ENCODE measurements at regions not wholly inside any gene's neighbourhood (a gene's known extent, or its start where the extent isn't known, plus 50 kb on each side); places are given as distances from the start of the nearest gene placed in this dataset.
"Not testable (repeated sequence)": the region's sequence is repeated elsewhere in the genome, so short reads cannot be mapped to it uniquely, and the experiment has no call there.

GRCh38 chr15:22134941-22135566 is 54.7 kb downstream of the OR4M2 start:
- H3K4me1 ChIP-seq (ENCODE audit: control insufficient read depth, low read depth, low read length); H3K9me3 ChIP-seq (ENCODE audit: control insufficient read depth, low read depth, low read length); H3K36me3 ChIP-seq (ENCODE audit: control insufficient read depth, low read depth, low read length); H3K9ac ChIP-seq (ENCODE audit: low read length); H3K27me3 ChIP-seq (ENCODE audit: control insufficient read depth, insufficient read depth, low read length); H3K4me3 ChIP-seq (ENCODE audit: low read length); H3K27ac ChIP-seq (ENCODE audit: low read length): not testable (repeated sequence)

DNA sequence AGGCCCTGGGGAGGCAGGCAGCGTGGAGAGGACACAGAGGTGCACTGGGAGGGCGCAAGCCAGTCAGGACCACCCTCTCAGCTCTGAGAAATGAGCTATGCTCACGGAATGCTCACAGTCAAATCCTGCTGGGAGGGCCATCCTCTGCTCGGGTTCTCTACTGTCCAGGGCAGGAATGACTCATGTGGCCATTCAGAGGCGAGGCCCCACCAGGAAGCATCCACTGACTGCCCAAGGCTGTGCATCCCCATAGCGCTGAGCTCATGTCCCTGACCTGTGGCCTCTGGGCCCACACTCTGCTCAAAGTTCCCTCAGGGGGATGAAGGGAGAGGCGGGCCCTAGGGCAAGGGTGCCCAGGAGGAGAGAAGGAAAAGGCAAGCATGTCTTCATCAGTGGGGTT is 57.2 kb downstream of the OR4M2 start:
- H3K9me3 ChIP-seq (ENCODE audit: control insufficient read depth, low read depth, low read length); H3K36me3 ChIP-seq (ENCODE audit: control insufficient read depth, low read depth, low read length); H3K9ac ChIP-seq (ENCODE audit: low read length); H3K4me1 ChIP-seq (ENCODE audit: control insufficient read depth, low read depth, low read length); H3K27ac ChIP-seq (ENCODE audit: low read length); H3K4me3 ChIP-seq (ENCODE audit: low read length); H3K27me3 ChIP-seq (ENCODE audit: control insufficient read depth, insufficient read depth, low read length): not testable (repeated sequence)

- H3K27ac ChIP-seq (ENCODE audit: low read length); H3K9me3 ChIP-seq (ENCODE audit: control insufficient read depth, low read depth, low read length); H3K27me3 ChIP-seq (ENCODE audit: control insufficient read depth, insufficient read depth, low read length); H3K9ac ChIP-seq (ENCODE audit: low read length); H3K36me3 ChIP-seq (ENCODE audit: control insufficient read depth, low read depth, low read length); H3K4me3 ChIP-seq (ENCODE audit: low read length); H3K4me1 ChIP-seq (ENCODE audit: control insufficient read depth, low read depth, low read length): not testable (repeated sequence)
These were observed 60.8 kb downstream of the OR4M2 start for GRCh38 chr15:22141106-22141505.

DNA sequence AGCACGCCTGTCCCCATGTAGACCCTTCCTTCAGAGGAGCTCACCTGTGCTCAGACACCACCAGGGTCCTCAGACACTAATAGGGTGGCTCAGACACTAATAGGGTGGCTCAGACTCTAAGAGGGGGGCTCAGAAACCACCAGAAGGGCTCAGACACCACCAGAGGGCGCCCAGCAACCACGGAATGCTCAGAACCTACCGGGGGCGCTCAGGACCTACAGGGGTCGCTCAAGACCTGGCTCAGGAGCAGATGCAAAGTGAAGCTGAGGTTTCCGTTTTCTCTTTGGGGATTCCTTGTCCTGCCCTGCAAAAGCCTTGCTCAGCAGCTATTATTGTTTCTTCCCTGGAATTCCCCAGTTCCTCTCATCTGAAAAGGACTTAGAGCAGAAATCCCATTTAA is 67.8 kb downstream of the OR4M2 start:
- not testable (repeated sequence) for H3K4me1 ChIP-seq (ENCODE audit: control insufficient read depth, low read depth, low read length); H3K9ac ChIP-seq (ENCODE audit: low read length); H3K4me3 ChIP-seq (ENCODE audit: low read length)

DNA sequence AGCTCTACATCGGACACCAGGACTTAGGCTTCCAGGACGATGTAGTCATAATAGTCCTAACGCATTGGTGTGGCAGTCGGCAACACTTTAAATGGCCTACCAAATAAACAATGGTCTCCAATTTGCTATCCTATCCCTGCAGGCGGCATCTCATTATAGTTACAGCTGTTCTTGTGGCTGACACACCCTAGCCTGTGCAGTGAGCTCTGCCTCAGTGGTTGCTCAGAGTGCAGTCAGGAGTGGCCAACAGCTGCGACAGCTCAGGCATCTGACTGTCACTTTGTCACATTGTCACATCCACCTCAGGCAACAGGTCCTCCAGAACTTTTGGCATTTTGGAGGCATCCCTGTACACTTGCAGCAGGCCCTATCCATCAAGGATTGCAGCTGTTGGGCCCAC is 77.9 kb downstream of the OR4M2 start:
- H3K27me3 ChIP-seq (ENCODE audit: control insufficient read depth, insufficient read depth, low read length); H3K36me3 ChIP-seq (ENCODE audit: control insufficient read depth, low read depth, low read length): not testable (repeated sequence)

More for the DNA sequence above, 67.8 kb downstream of the OR4M2 start:
- not testable (repeated sequence) for H3K27me3 ChIP-seq (ENCODE audit: control insufficient read depth, insufficient read depth, low read length); H3K36me3 ChIP-seq (ENCODE audit: control insufficient read depth, low read depth, low read length); H3K27ac ChIP-seq (ENCODE audit: low read length); H3K9me3 ChIP-seq (ENCODE audit: control insufficient read depth, low read depth, low read length)

GRCh38 chr15:22160283-22160682 is 80.0 kb downstream of the OR4M2 start:
- not testable (repeated sequence) for H3K27me3 ChIP-seq (ENCODE audit: control insufficient read depth, insufficient read depth, low read length); H3K4me1 ChIP-seq (ENCODE audit: control insufficient read depth, low read depth, low read length); H3K4me3 ChIP-seq (ENCODE audit: low read length); H3K27ac ChIP-seq (ENCODE audit: low read length); H3K9me3 ChIP-seq (ENCODE audit: control insufficient read depth, low read depth, low read length); H3K36me3 ChIP-seq (ENCODE audit: control insufficient read depth, low read depth, low read length); H3K9ac ChIP-seq (ENCODE audit: low read length)

More for the DNA sequence above, 77.9 kb downstream of the OR4M2 start:
- not testable (repeated sequence) for H3K27ac ChIP-seq (ENCODE audit: low read length); H3K4me3 ChIP-seq (ENCODE audit: low read length); H3K9me3 ChIP-seq (ENCODE audit: control insufficient read depth, low read depth, low read length); H3K9ac ChIP-seq (ENCODE audit: low read length); H3K4me1 ChIP-seq (ENCODE audit: control insufficient read depth, low read depth, low read length)

- not testable (repeated sequence) for H3K27ac ChIP-seq (ENCODE audit: low read length); H3K9ac ChIP-seq (ENCODE audit: low read length); H3K4me1 ChIP-seq (ENCODE audit: control insufficient read depth, low read depth, low read length); H3K9me3 ChIP-seq (ENCODE audit: control insufficient read depth, low read depth, low read length); H3K36me3 ChIP-seq (ENCODE audit: control insufficient read depth, low read depth, low read length); H3K4me3 ChIP-seq (ENCODE audit: low read length); H3K27me3 ChIP-seq (ENCODE audit: control insufficient read depth, insufficient read depth, low read length)
These were observed 80.4 kb downstream of the OR4M2 start for GRCh38 chr15:22160741-22161140.

GRCh38 chr15:22161398-22161797 is 81.1 kb downstream of the OR4M2 start:
- H3K4me3 ChIP-seq (ENCODE audit: low read length); H3K27ac ChIP-seq (ENCODE audit: low read length); H3K36me3 ChIP-seq (ENCODE audit: control insufficient read depth, low read depth, low read length); H3K4me1 ChIP-seq (ENCODE audit: control insufficient read depth, low read depth, low read length); H3K9me3 ChIP-seq (ENCODE audit: control insufficient read depth, low read depth, low read length); H3K9ac ChIP-seq (ENCODE audit: low read length); H3K27me3 ChIP-seq (ENCODE audit: control insufficient read depth, insufficient read depth, low read length): not testable (repeated sequence)

- H3K27me3 ChIP-seq (ENCODE audit: control insufficient read depth, insufficient read depth, low read length); H3K9me3 ChIP-seq (ENCODE audit: control insufficient read depth, low read depth, low read length); H3K27ac ChIP-seq (ENCODE audit: low read length); H3K4me3 ChIP-seq (ENCODE audit: low read length); H3K9ac ChIP-seq (ENCODE audit: low read length); H3K36me3 ChIP-seq (ENCODE audit: control insufficient read depth, low read depth, low read length); H3K4me1 ChIP-seq (ENCODE audit: control insufficient read depth, low read depth, low read length): not testable (repeated sequence)
These were observed 83.4 kb downstream of the OR4M2 start for GRCh38 chr15:22163715-22164114.

GRCh38 chr15:22167521-22167920 is 87.2 kb downstream of the OR4M2 start:
- not testable (repeated sequence) for H3K4me3 ChIP-seq (ENCODE audit: low read length); H3K4me1 ChIP-seq (ENCODE audit: control insufficient read depth, low read depth, low read length); H3K27ac ChIP-seq (ENCODE audit: low read length); H3K9me3 ChIP-seq (ENCODE audit: control insufficient read depth, low read depth, low read length); H3K27me3 ChIP-seq (ENCODE audit: control insufficient read depth, insufficient read depth, low read length); H3K36me3 ChIP-seq (ENCODE audit: control insufficient read depth, low read depth, low read length); H3K9ac ChIP-seq (ENCODE audit: low read length)

DNA sequence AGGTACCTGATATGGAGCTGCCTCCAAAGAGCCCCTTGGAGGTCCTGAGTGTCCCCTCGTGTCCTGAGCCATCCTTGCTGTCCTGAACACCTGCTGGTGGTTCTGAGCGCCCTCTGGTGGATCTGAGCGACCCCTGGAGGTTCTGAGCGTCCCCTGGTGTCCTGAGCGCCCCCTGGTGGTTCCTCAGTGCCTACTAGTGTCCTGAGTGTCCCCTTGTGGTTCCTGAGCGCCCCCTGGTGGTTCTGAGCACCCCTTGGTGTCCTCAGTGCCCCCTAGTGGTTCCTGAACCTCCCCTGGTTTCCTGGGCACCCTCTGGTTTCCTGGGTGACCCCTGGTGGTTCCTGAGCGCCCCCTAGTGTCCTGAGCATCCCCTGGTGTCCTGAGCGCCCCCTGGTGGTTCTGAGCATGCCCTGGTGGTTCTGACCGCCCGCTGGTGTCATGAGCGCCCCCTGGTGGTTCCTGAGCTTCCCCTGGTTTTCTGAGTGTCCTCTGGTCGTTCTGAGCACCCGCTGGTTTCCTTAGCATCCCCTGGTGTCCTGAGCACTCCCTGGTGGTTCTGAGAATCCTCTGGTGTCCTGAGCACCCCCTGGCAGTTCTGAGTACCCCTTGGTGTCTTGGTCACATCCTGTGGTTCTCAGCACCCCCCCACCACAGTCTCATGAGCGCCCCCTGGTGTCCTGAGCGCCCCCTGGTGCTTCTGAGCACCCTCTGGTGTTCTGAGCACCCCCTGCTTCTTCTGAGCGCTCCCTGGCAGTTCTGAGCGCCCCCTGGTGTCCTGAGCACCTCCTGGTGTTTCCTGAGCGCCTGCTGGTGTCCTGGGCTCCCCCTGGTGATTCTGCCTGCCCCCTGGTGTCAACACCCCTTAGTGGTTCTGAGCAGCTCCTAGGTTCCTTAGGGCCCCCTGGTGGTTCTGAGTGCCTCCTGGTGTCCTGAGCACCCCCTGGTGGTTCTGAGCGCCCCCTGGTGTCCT is 93.0 kb downstream of the OR4M2 start:
- H3K9me3 ChIP-seq (ENCODE audit: control insufficient read depth, low read depth, low read length); H3K36me3 ChIP-seq (ENCODE audit: control insufficient read depth, low read depth, low read length); H3K9ac ChIP-seq (ENCODE audit: low read length); H3K27me3 ChIP-seq (ENCODE audit: control insufficient read depth, insufficient read depth, low read length); H3K27ac ChIP-seq (ENCODE audit: low read length); H3K4me3 ChIP-seq (ENCODE audit: low read length); H3K4me1 ChIP-seq (ENCODE audit: control insufficient read depth, low read depth, low read length): not testable (repeated sequence)

- not testable (repeated sequence) for H3K9me3 ChIP-seq (ENCODE audit: control insufficient read depth, low read depth, low read length); H3K27ac ChIP-seq (ENCODE audit: low read length); H3K9ac ChIP-seq (ENCODE audit: low read length)
These were observed 93.8 kb downstream of the OR4M2 start for GRCh38 chr15:22174088-22174487.

More at GRCh38 chr15:22174088-22174487, 93.8 kb downstream of the OR4M2 start:
- not testable (repeated sequence) for H3K36me3 ChIP-seq (ENCODE audit: control insufficient read depth, low read depth, low read length); H3K4me3 ChIP-seq (ENCODE audit: low read length); H3K27me3 ChIP-seq (ENCODE audit: control insufficient read depth, insufficient read depth, low read length); H3K4me1 ChIP-seq (ENCODE audit: control insufficient read depth, low read depth, low read length)
